BE2C (cell line): ENCODE measurements at regions not wholly inside any gene's neighbourhood (a gene's known extent, or its start where the extent isn't known, plus 50 kb on each side); places are given as distances from the start of the nearest gene placed in this dataset.

ENCODE experiments used
- DNase-seq: peaks from one replicate; pipeline ENCODE4 v3.0.0-alpha.2; 2020
- H3K27me3 ChIP-seq: fragments of 250-450 bp; sonication (Bioruptor Pico); 2 replicates; pipeline ENCODE4 v1.5.1; 2020; ENCODE audit warnings: mild to moderate bottlenecking
- H3K36me3 ChIP-seq: fragments of 250-450 bp; sonication (Bioruptor Pico); 2 replicates; pipeline ENCODE4 v1.5.1; 2020; ENCODE audit warnings: mild to moderate bottlenecking
- H3K4me1 ChIP-seq: fragments of 250-450 bp; sonication (Bioruptor Pico); 2 replicates; pipeline ENCODE4 v1.5.1; 2020
- H3K4me3 ChIP-seq: 2 replicates; pipeline ENCODE4 v1.5.1; 2011; ENCODE audit warnings: low read depth, low read length
- H3K9me3 ChIP-seq: fragments of 250-450 bp; sonication (Bioruptor Pico); 2 replicates; pipeline ENCODE4 v1.5.1; 2020
- TF ChIP-seq, protein P1 (sequence below): IDR thresholded peaks from 2 replicates; pipeline ENCODE4 v1.5.1; 2012; ENCODE audit warnings: mild to moderate bottlenecking, low read depth, low read length

- no peaks in the 10 kb centered on the region for H3K36me3 ChIP-seq
- no peaks in the 10 kb centered on the region for H3K4me1 ChIP-seq
- H3K9me3 ChIP-seq: peaks cover 4% of the 10 kb centered on the region; the same call in 1 of the 2 replicates
- no peaks in the 10 kb centered on the region for H3K27me3 ChIP-seq
- no peak overlapping the region for H3K4me3 ChIP-seq
- DNase-seq: no peak
- TF ChIP-seq, protein P1, sequence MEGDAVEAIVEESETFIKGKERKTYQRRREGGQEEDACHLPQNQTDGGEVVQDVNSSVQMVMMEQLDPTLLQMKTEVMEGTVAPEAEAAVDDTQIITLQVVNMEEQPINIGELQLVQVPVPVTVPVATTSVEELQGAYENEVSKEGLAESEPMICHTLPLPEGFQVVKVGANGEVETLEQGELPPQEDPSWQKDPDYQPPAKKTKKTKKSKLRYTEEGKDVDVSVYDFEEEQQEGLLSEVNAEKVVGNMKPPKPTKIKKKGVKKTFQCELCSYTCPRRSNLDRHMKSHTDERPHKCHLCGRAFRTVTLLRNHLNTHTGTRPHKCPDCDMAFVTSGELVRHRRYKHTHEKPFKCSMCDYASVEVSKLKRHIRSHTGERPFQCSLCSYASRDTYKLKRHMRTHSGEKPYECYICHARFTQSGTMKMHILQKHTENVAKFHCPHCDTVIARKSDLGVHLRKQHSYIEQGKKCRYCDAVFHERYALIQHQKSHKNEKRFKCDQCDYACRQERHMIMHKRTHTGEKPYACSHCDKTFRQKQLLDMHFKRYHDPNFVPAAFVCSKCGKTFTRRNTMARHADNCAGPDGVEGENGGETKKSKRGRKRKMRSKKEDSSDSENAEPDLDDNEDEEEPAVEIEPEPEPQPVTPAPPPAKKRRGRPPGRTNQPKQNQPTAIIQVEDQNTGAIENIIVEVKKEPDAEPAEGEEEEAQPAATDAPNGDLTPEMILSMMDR: no peak
Observed at GRCh38 chr13:22000191-22000590, 329.3 kb downstream of the FGF9 start.

- no peak overlapping the region for H3K4me3 ChIP-seq
- H3K27me3 ChIP-seq: no peaks in the 10 kb centered on the region
- no peak for DNase-seq
- peaks cover 4% of the 10 kb centered on the region; the same call in 1 of the 2 replicates for H3K9me3 ChIP-seq
- TF ChIP-seq, protein P1: no peak
- H3K36me3 ChIP-seq: no peaks in the 10 kb centered on the region
- H3K4me1 ChIP-seq: no peaks in the 10 kb centered on the region
Observed at GRCh38 chr13:22001336-22001735, 330.5 kb downstream of the FGF9 start.

- no peaks in the 10 kb centered on the region for H3K36me3 ChIP-seq
- TF ChIP-seq, protein P1: no peak
- no peak for DNase-seq
- H3K27me3 ChIP-seq: no peaks in the 10 kb centered on the region
- H3K9me3 ChIP-seq: peaks cover under 1% of the 10 kb centered on the region; the same call in 1 of the 2 replicates
- H3K4me3 ChIP-seq: no peak overlapping the region
- no peaks in the 10 kb centered on the region for H3K4me1 ChIP-seq
Observed at GRCh38 chr13:22002893-22003292, 332.0 kb downstream of the FGF9 start.

DNA sequence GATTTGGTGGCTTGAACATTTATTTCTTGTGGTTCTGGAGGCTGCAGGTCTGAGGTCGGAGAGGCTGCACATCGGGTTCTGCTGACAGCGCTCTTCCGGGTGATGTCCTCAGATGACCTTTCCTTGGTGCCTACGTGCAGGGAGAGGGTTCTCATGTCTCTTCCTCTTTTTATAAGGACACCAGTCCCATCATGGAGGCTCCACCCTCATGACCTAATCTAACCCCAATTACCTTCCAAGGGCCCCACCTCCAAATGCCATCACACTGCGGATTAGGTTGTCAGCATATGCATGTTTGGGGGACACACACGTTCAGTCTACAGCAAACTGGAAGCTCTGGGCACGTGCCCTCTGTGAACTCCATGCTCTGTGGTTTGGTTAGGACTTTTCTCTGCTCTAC is 338.6 kb downstream of the FGF9 start:
- Histone ChIP-seq H3K9me3 (no peaks in the 10 kb centered on the region), H3K36me3 (no peaks in the 10 kb centered on the region), H3K4me3 (no peak overlapping the region), H3K4me1 (no peaks in the 10 kb centered on the region), H3K27me3 (no peaks in the 10 kb centered on the region)
- no peak for DNase-seq
- TF ChIP-seq, protein P1: no peak

DNA sequence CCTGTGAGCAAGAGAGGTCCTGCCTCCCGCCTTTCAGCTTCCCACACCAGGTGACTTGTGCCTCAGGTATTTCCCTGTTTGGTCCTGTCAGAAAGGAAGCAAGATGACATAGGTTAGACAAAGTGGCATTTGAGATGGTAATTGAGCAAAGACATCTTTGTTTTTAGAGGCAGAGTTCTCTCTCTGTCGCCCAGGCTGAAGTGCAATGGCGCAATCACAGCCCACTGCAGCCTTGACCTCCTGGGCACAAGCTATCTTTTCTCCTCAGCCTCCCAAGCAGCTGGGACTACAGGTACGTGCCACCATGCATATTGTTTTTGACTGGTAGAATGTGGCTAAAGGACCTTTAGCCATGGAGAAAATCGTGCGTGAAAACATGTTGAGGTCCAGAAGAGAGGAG is 339.1 kb downstream of the FGF9 start:
- TF ChIP-seq, protein P1: no peak
- Histone ChIP-seq H3K36me3 (no peaks in the 10 kb centered on the region), H3K4me1 (no peaks in the 10 kb centered on the region), H3K27me3 (no peaks in the 10 kb centered on the region), H3K4me3 (no peak overlapping the region), H3K9me3 (no peaks in the 10 kb centered on the region)
- DNase-seq: no peak

DNA sequence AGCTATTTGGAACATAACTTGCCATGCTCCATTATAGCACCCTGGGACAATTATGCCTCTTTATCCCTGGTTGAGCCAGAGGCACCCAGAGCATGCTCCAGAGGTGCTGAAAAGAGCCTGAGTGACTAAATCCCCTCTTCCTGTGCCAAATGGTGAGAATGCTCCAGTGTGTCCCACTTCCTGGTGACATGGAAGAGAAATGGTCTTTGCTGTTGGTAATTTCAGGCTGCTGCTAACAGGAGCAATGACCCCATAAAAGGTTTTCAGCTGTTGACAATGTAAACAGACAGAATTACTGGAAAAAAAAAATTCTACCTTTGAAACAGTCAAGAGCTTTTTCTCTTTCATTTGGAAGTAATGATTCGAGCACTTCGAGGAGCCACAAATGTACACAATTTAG is 341.8 kb downstream of the FGF9 start:
- Histone ChIP-seq H3K4me3 (no peak overlapping the region), H3K36me3 (no peaks in the 10 kb centered on the region), H3K27me3 (no peaks in the 10 kb centered on the region), H3K4me1 (no peaks in the 10 kb centered on the region), H3K9me3 (no peaks in the 10 kb centered on the region)
- TF ChIP-seq, protein P1: no peak
- DNase-seq: no peak
